AG04450 (cell line): ENCODE measurements at regions not wholly inside any gene's neighbourhood (a gene's known extent, or its start where the extent isn't known, plus 50 kb on each side); places are given as distances from the start of the nearest gene placed in this dataset.

ENCODE experiments used
- CTCF ChIA-PET: fragments of 300-600, 350-600 bp; formaldehyde crosslinking; extraction: SDS; loops from one replicate; lab custom pipeline; 2022; ENCODE audit warnings: antibody characterized with exemption, inconsistent platforms; lab: Charles Lee
- POLR2A ChIA-PET: fragments of 350-600 bp; formaldehyde crosslinking; extraction: SDS; loops from one replicate; lab custom pipeline; 2021; ENCODE audit warnings: antibody characterized with exemption, inconsistent platforms; lab: Yijun Ruan, JAX
- DNase-seq: peaks from one replicate; pipeline ENCODE4 v3.0.0-alpha.2; 2011; ENCODE audit warnings: low read depth, low spot score
- H3K27ac ChIP-seq: one replicate; pipeline ENCODE4 v1.5.1; 2012; ENCODE audit warnings: low read depth, low read length, control low read depth
- H3K27me3 ChIP-seq: one replicate; pipeline ENCODE4 v1.6.0; 2012; ENCODE audit warnings: low read length; ENCODE audit not compliant: control insufficient read depth, insufficient read depth
- H3K4me3 ChIP-seq: 2 replicates; pipeline ENCODE4 v1.5.1; 2011; ENCODE audit warnings: mild to moderate bottlenecking, low read depth, low read length, control low read depth
- H3K9me3 ChIP-seq: 2 replicates; pipeline ENCODE4 v1.5.1; 2012; ENCODE audit warnings: low read length; ENCODE audit not compliant: control insufficient read depth, insufficient read depth
- CTCF ChIP-seq: IDR thresholded peaks from 2 replicates; pipeline ENCODE4 v1.5.1; 2011; ENCODE audit warnings: low read depth, low read length, control low read depth, inconsistent platforms

DNA sequence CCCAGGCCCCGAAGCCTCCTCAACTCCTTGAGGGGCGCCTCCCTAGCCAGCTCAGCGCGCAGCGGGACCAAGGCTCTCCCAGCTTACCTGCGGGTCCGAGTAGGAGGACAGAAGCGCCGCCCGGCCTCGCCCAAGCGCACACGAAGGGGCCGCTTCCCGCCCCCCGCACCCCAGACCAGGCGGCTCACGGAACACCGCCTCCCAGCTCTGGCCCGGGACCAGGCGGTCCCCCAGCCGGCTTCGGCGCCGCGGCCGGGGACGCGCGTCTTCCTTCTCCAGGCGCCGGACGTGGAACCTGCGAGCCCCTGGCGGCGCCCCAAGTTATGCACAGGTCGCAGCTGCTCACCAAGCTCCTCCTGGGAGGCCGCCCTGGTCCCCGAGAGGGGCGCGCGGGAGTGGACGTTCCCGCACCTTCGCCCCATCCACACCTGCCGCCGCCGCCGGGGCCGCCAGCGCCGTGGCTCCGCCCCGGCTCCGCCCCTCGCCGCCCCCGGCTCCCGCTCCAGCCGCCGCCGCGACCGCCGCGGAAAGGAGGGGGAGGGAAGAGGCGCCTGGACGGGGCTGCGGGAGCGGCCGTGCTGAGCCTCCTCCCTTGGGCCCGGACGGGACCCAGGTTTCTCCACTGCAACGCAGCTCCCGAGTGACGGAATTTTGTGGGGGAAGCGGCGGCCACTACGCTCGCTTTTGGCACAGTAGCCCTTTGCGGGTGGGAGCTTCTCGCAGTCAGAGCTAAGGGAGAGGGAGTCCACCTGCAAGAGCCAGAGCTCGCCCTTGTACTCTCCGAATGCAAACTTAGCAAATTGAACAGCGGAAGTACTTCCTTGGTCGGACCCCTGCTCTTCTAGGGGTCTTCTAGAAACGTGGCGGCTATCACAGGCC lies 77.5 kb upstream of the IFNE start:
- Histone ChIP-seq H3K4me3 (peak overlapping the region; percentile 75), H3K27me3 (no peaks in the 10 kb centered on the region), H3K9me3 (no peaks in the 10 kb centered on the region), H3K27ac (peak overlapping the region; percentile 75)
- no peak for TF ChIP-seq CTCF
- ChIA-PET POLR2A (interaction anchor here (0.7 to 2.0 kb wide), 4 partner anchors 9 to 243 kb away, joined by 3 to 8 read pairs (median 4); no protein-coding TSS in a partner anchor), CTCF (interaction anchor here (1.1 to 2.0 kb wide), 5 partner anchors 16 to 229 kb away, joined by 3 to 15 read pairs (median 5); no protein-coding TSS in a partner anchor)
- DNase-seq, result no peak

GRCh38 chr9:21560281-21560745 lies 78.2 kb upstream of the IFNE start:
- Histone ChIP-seq H3K9me3 (no peaks in the 10 kb centered on the region), H3K27me3 (no peaks in the 10 kb centered on the region), H3K4me3 (peak overlapping the region; percentile 75), H3K27ac (peak overlapping the region; percentile 75)
- ChIA-PET POLR2A (interaction anchor here (2.0 kb wide), 1 partner anchor 16 kb away, joined by 8 read pairs; no protein-coding TSS in a partner anchor), CTCF (no interaction called here)
- no peak for TF ChIP-seq CTCF
- DNase-seq, result no peak

- H3K4me3 ChIP-seq, result no peak overlapping the region
- H3K9me3 ChIP-seq, result no peaks in the 10 kb centered on the region
- TF ChIP-seq CTCF, result no peak
- DNase-seq, result no peak
- no peak overlapping the region for H3K27ac ChIP-seq
- ChIA-PET CTCF (interaction anchor here (1.0 to 2.3 kb wide), 4 partner anchors 11 to 227 kb away, joined by 3 to 6 read pairs (median 6); no protein-coding TSS in a partner anchor), POLR2A (no interaction called here)
- H3K27me3 ChIP-seq, result no peaks in the 10 kb centered on the region
Measured at GRCh38 chr9:21561502-21561901, 79.4 kb upstream of the IFNE start.

- ChIA-PET POLR2A (no interaction called here), CTCF (no interaction called here)
- no peak overlapping the region for H3K27ac ChIP-seq
- H3K9me3 ChIP-seq, result no peaks in the 10 kb centered on the region
- H3K4me3 ChIP-seq, result no peak overlapping the region
- no peak for TF ChIP-seq CTCF
- no peak for DNase-seq
- H3K27me3 ChIP-seq, result no peaks in the 10 kb centered on the region
Measured at GRCh38 chr9:21564175-21564574, 82.1 kb upstream of the IFNE start.

- Histone ChIP-seq H3K27ac (no peak overlapping the region), H3K9me3 (no peaks in the 10 kb centered on the region), H3K27me3 (no peaks in the 10 kb centered on the region), H3K4me3 (no peak overlapping the region)
- POLR2A ChIA-PET, result no interaction called here
- CTCF ChIA-PET, result interaction anchor here (0.6 to 1.0 kb wide), 2 partner anchors 60 to 144 kb away, joined by 3 to 8 read pairs; no protein-coding TSS in a partner anchor
- no peak for TF ChIP-seq CTCF
- no peak for DNase-seq
Measured at GRCh38 chr9:21565155-21565554, 83.0 kb upstream of the IFNE start.
